HG03025 (cell line): ENCODE measurements at regions not wholly inside any gene's neighbourhood (a gene's known extent, or its start where the extent isn't known, plus 50 kb on each side); places are given as distances from the start of the nearest gene placed in this dataset.
"Not testable (repeated sequence)": the region's sequence is repeated elsewhere in the genome, so short reads cannot be mapped to it uniquely, and the experiment has no call there.

Experiments
- ATAC-seq: cut with Tn5 transposase; IDR thresholded peaks from one replicate; pipeline ENCODE4 v1.9.1; 2021; ENCODE audit warnings: mild to moderate bottlenecking, moderate library complexity; ENCODE audit not compliant: unreplicated experiment, low FRiP score

- ATAC-seq: no peak
Measured at GRCh38 chr3:24545887-24546286, 51.2 kb upstream of the THRB start.

DNA sequence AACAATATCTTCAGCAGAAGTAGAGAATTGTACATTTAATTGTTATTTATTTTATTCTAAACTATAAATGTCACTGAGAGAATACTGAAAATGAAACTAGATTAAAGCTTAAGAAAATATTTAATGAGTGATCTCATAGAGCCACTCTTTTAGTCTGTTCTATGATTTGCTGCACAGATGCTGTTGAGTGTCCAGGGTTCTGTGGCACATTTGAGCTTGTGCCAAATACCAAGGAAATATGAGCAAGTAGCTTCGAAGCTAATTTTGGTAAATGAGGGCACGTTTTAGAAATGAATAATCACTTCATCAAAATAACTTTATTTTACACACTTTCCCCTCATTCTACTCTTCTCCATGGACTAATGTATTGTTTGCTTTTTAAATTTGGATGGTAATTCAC is 53.6 kb upstream of the THRB start:
- no peak for ATAC-seq

GRCh38 chr3:24550588-24550987 is 55.9 kb upstream of the THRB start:
- ATAC-seq: no peak

- ATAC-seq: no peak
Measured at GRCh38 chr3:24551626-24552025, 57.0 kb upstream of the THRB start.

DNA sequence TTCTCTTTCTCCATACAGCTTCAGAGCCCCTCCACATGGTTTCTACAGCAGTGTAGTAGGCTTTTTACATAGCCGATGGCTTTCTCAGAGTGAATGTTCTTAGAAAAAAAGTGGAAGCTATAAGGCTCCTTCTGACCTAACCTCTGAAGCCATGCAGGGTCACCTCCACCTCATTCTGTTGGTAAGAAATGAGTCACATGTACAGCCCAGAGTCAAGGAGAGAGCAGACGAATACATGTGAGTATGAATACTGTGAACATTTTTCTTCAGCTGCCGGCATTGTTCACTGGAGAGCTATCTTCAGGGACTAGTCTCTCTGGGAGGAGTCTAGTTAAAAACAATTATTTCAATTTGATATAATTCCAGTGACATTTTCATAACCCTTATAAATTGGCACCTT is 68.2 kb upstream of the THRB start:
- no peak for ATAC-seq

DNA sequence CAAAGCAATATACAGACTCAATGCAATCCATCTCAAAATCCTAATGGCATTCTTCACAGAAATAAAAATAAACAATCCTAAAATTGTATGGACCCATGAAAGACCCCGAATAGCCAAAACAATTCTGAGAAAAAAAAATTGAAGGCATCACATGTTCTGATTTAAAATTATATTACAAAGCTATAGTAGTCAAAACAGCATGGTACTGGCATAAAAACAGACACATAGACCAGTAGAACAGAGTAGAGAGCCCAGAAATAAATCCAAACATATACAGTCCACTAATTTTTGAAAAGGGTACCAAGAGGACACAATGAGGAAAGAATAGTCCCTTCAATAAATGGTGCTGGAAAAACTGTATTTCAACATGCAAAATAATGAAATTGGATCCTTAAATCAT is 70.4 kb upstream of the THRB start:
- no peak for ATAC-seq

- no peak for ATAC-seq
Measured at GRCh38 chr3:24565656-24566055, 71.0 kb upstream of the THRB start.

GRCh38 chr3:24566927-24567326 is 72.3 kb upstream of the THRB start:
- ATAC-seq: no peak

DNA sequence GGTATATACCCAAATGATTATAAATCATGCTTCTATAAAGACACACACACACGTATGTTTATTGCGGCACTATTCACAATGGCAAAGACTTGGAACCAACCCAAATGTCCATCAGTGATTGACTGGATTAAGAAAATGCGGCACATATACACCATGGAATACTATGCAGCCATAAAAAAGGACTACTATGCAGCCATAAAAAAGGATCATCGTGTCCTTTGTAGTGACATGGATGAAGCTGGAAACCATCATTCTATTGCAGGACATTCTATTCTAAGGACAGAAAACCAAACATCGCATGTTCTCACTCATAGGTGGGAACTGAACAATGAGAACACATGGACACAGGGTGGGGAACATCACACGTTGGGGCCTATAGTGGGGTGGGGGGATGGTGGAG is 77.8 kb upstream of the THRB start:
- not testable (repeated sequence) for ATAC-seq

DNA sequence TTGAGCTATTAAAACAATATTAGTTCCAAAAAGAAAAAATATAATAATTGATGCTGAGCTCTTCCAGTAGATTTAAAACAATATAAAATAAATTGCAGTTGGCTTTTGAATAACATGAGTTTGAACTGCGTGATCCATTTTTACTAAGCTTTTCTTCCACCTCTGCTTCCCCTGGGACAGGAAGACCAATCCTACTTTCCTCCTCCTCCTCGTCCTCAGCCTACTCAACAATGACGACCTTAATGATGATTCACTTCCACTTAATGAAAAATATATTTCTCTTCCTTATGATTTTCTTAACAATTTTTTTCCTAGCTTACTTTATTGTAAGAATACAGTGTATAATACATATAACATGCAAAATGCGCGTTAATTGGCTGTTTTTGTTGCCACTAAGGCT is 78.9 kb upstream of the THRB start:
- no peak for ATAC-seq

GRCh38 chr3:24578324-24578723 is 83.7 kb upstream of the THRB start:
- ATAC-seq: no peak

- no peak for ATAC-seq
Measured at GRCh38 chr3:24578951-24579421, 84.3 kb upstream of the THRB start.

DNA sequence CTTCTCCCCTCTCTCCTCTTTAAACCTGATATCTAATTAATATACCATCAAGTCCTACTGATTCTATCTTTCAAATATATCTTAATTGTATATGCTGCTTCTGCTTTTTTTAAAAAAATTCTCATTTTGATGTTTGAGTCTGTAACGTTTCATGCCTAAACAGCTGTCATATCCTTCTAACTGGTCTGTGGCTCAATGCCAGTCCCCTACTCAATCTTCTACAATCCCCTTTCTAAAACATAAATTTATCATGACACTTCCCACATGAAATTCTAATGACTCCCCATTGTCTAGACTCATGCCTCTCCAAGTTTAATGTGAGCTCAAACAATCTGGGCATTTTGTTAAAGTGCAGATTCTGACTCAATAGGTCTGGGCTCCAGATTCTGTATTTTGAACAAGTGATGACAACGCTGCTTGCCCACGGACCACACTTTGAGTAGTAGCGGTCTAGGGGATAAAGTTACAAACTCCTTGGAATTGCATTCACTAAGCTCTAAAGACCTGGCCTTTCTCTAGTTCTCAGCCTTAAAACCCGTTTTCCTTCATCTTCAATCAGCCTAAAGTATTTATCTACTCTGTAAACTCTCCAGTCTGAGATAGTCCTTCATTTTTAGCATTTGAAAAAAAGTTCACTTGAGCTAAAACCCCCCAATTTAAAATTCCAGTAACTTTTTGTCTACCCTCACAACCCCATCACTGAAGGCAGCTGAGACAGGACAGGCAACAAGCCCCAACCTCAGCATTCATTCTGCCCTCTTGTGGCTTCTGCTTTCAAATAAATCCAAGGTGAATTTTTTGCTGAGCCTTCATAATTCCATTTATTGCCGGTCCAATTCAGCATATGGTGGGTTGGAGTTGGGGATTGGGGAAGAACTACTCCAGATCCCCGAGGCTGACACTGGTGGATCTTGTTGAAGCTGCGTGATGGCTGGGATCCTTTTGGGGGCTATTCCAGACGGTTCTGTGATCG is 88.1 kb upstream of the THRB start:
- ATAC-seq: no peak

DNA sequence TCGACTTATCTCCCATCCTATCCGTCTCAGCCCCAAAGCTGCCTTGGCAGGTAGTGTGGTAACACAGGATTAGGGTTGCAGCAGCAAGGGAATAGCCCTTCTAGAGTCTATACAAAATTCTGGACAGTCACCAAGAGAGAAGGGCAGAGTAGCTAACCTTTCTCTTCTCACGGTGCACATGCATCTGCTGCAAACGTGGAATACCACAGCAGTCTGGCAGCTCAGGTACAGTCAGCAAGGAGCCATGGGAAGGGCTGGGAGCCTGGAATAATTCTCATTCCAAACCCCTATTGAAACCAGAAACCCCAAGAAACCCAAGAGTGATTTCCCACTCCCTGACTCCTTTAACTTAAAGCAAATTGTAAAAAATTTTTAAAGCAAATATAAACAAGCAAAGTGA is 92.3 kb upstream of the THRB start:
- ATAC-seq: no peak

- ATAC-seq: no peak
Measured at GRCh38 chr3:24588629-24589512, 94.2 kb upstream of the THRB start.

- no peak for ATAC-seq
Measured at GRCh38 chr3:24589513-24589851, 94.8 kb upstream of the THRB start.

- ATAC-seq: no peak
Measured at GRCh38 chr3:24589931-24590880, 95.6 kb upstream of the THRB start.

GRCh38 chr3:24591191-24591590 is 96.5 kb upstream of the THRB start:
- ATAC-seq: no peak

DNA sequence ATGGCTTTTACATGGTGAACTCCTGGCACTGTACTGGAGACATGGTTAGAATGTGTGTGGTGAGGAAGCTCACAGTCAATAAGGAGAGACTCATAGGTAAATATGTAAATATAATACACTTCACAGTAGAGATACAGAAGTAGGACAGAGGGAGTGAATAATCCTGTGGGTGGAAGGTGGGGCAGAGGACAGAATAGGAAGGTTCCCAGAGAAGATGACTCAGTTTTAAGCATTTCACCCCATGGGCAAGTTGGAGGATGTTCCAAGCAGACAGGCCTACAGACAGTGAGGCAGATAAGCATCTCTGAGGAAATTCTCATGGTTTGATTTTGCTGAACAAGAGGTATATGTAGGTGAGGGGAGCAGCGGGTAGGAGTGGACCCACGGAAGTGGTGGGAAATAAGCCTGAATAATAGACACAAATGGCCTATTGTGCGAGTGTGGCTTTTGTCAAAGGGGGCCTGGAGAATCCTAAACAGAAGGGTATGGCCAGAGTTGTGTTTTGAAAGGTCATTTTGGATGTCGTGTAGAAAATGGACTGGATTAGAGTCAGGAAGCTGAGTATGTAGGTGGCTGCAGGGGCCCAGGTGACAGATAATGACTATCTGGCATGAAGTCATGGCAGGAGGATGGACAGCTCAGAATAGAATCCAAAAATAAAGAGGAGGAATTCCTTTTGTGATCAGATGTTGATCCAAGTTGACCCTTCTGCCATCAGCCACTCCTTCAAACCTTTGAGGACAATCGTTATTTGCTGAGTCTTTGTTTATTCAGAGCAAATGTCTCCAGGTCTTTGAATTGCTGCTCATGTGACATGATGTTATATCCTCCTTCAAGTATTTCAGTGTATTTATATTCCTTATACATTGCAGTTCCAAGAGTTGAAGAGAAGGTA is 97.3 kb upstream of the THRB start:
- ATAC-seq: no peak
